H1 (cell line): ENCODE measurements at regions not wholly inside any gene's neighbourhood (a gene's known extent, or its start where the extent isn't known, plus 50 kb on each side); places are given as distances from the start of the nearest gene placed in this dataset.

Source experiments
- CTCF ChIA-PET: fragments of 300-600 bp; sonication (Branson Sonifier 250); formaldehyde crosslinking; loops from one replicate; lab custom pipeline; 2021; ENCODE audit not compliant: partially characterized antibody; lab: Charles Lee
- POLR2A ChIA-PET: fragments of 300-600 bp; sonication (Branson Sonifier 250); formaldehyde crosslinking; loops from one replicate; lab custom pipeline; 2021; ENCODE audit warnings: inconsistent platforms; ENCODE audit not compliant: partially characterized antibody; lab: Charles Lee
- DNase-seq, 2 experiments: peaks; one replicate each; pipeline versions ENCODE4 v3.0.0 to v3.0.0-alpha.2; 2010 to 2022; ENCODE audit warnings: low spot score in 2 of 2, low read depth in 1 of 2, mixed read lengths in 1 of 2
- FAIRE-seq: peaks from 2 replicates; lab custom pipeline; 2011; peaks lifted over from hg19 to GRCh38; lab: Jason Lieb, UNC
- H2AFZ ChIP-seq: 2 replicates; pipeline ENCODE4 v1.8.1; 2012; ENCODE audit warnings: low read length, inconsistent platforms
- H2AK5ac ChIP-seq: 2 replicates; pipeline ENCODE4 v1.6.1; 2013; ENCODE audit warnings: low read depth, low read length
- H2BK120ac ChIP-seq: replicated peaks from 2 replicates; pipeline ENCODE3; 2013; ENCODE audit warnings: low read depth, low read length, inconsistent platforms
- H2BK12ac ChIP-seq: 2 replicates; pipeline ENCODE4 v1.6.1; 2013; ENCODE audit warnings: low read depth, low read length
- H2BK15ac ChIP-seq: 2 replicates; pipeline ENCODE4 v1.6.1; 2013; ENCODE audit warnings: low read length
- H2BK20ac ChIP-seq: 2 replicates; pipeline ENCODE4 v1.6.1; 2013; ENCODE audit warnings: low read length
- H2BK5ac ChIP-seq: 2 replicates; pipeline ENCODE4 v1.6.1; 2013; ENCODE audit warnings: low read depth, low read length
- H3K14ac ChIP-seq: 2 replicates; pipeline ENCODE4 v1.6.1; 2013; ENCODE audit warnings: inconsistent platforms; ENCODE audit not compliant: insufficient read length
- H3K18ac ChIP-seq: 2 replicates; pipeline ENCODE4 v1.6.1; 2013; ENCODE audit warnings: low read length; ENCODE audit errors: extremely low read depth
- H3K23ac ChIP-seq: 2 replicates; pipeline ENCODE4 v1.6.1; 2013; ENCODE audit warnings: inconsistent platforms; ENCODE audit not compliant: insufficient read length
- H3K23me2 ChIP-seq: 2 replicates; pipeline ENCODE4 v1.6.1; 2013; ENCODE audit warnings: low read depth, low read length
- H3K27ac ChIP-seq: 2 replicates; pipeline ENCODE4 v1.6.1; 2011; ENCODE audit warnings: low read depth, low read length, inconsistent platforms
- H3K27me3 ChIP-seq, 4 experiments: replicated peaks in 1 of 4; 1 replicate in 1 of 4; 2 replicates in 3 of 4; pipeline versions ENCODE4 v1.6.1 to v1.8.1; 2011 to 2013; ENCODE audit warnings: low read length in 3 of 4, mild to moderate bottlenecking in 3 of 4, inconsistent platforms in 2 of 4, mixed read lengths in 2 of 4, moderate library complexity in 1 of 4; ENCODE audit not compliant: control insufficient read depth in 3 of 4, insufficient read depth in 3 of 4; ENCODE audit errors: extremely low read depth in 1 of 4
- H3K36me3 ChIP-seq, 4 experiments: 2 replicates each; pipeline versions ENCODE4 v1.6.1 to v1.8.1; 2011 to 2013; ENCODE audit warnings: mild to moderate bottlenecking in 4 of 4, low read length in 3 of 4, moderate library complexity in 2 of 4, control low read depth in 1 of 4, inconsistent platforms in 1 of 4; ENCODE audit not compliant: insufficient read depth in 4 of 4, control insufficient read depth in 2 of 4
- H3K4ac ChIP-seq: replicated peaks from 2 replicates; pipeline ENCODE3; 2013; ENCODE audit warnings: low read length, low read depth, mixed read lengths, inconsistent platforms; ENCODE audit not compliant: insufficient read length
- H3K4me1 ChIP-seq, 4 experiments: replicated peaks in 1 of 4; 1 replicate in 1 of 4; 2 replicates in 3 of 4; pipeline versions ENCODE4 v1.6.1 to v1.8.1; 2011 to 2013; ENCODE audit warnings: low read length in 3 of 4, inconsistent platforms in 2 of 4, mixed read lengths in 1 of 4; ENCODE audit not compliant: insufficient read depth in 4 of 4, control insufficient read depth in 3 of 4
- H3K4me2 ChIP-seq, 2 experiments: 2 replicates each; pipeline versions ENCODE4 v1.6.1 to v1.8.1; 2011 to 2013; ENCODE audit warnings: low read depth in 2 of 2, low read length in 2 of 2, control low read depth in 1 of 2, inconsistent platforms in 1 of 2, mild to moderate bottlenecking in 1 of 2; ENCODE audit not compliant: insufficient read depth in 1 of 2
- H3K4me3 ChIP-seq, 4 experiments: fragments of 200-600, 300-600 bp in 1 of 4; sonication (generic), shearing (Covaris generic), sonication (Bioruptor Twin) in 1 of 4; 2 replicates each; pipeline versions ENCODE4 v1.5.1 to v1.8.1; 2011 to 2016; ENCODE audit warnings: low read length in 4 of 4, low read depth in 3 of 4, control low read depth in 2 of 4, inconsistent platforms in 2 of 4, mild to moderate bottlenecking in 2 of 4, mixed read lengths in 1 of 4, moderate library complexity in 1 of 4; ENCODE audit not compliant: insufficient read depth in 2 of 4; ENCODE audit errors: extremely low read depth in 1 of 4
- H3K56ac ChIP-seq: replicated peaks from 2 replicates; pipeline ENCODE3; 2013; ENCODE audit warnings: low read depth, mild to moderate bottlenecking, mixed read lengths, low read length, inconsistent platforms; ENCODE audit not compliant: insufficient read length
- H3K79me1 ChIP-seq: 2 replicates; pipeline ENCODE4 v1.6.1; 2013; ENCODE audit warnings: low read depth, low read length, control low read depth
- H3K79me2 ChIP-seq, 2 experiments: 2 replicates each; pipeline versions ENCODE4 v1.6.1 to v1.8.1; 2012 to 2013; ENCODE audit warnings: low read length in 2 of 2, mild to moderate bottlenecking in 2 of 2, inconsistent platforms in 1 of 2; ENCODE audit not compliant: insufficient read depth in 2 of 2, control insufficient read depth in 1 of 2
- H3K9ac ChIP-seq, 4 experiments: replicated peaks in 1 of 4; 1 replicate in 1 of 4; 2 replicates in 3 of 4; pipeline versions ENCODE4 v1.6.1 to v1.8.1; 2011 to 2013; ENCODE audit warnings: low read depth in 3 of 4, low read length in 3 of 4, control low read depth in 2 of 4, mild to moderate bottlenecking in 2 of 4, moderate library complexity in 2 of 4, inconsistent platforms in 1 of 4; ENCODE audit errors: extremely low read depth in 1 of 4
- H3K9me3 ChIP-seq, 2 experiments: 2 replicates each; pipeline versions ENCODE4 v1.6.1 to v1.8.1; 2012 to 2013; ENCODE audit warnings: mild to moderate bottlenecking in 2 of 2, moderate library complexity in 2 of 2, control low read depth in 1 of 2, inconsistent platforms in 1 of 2, low read depth in 1 of 2, low read length in 1 of 2, mixed read lengths in 1 of 2; ENCODE audit not compliant: insufficient read depth in 2 of 2
- H4K20me1 ChIP-seq, 2 experiments: replicated peaks in 1 of 2; 2 replicates each; pipeline versions ENCODE3 to v1.8.1; 2011 to 2013; ENCODE audit warnings: inconsistent platforms in 2 of 2, low read length in 2 of 2, mild to moderate bottlenecking in 1 of 2; ENCODE audit not compliant: insufficient read depth in 2 of 2, control insufficient read depth in 1 of 2
- H4K5ac ChIP-seq: 2 replicates; pipeline ENCODE4 v1.6.1; 2013; ENCODE audit warnings: low read length, low read depth, mixed read lengths, inconsistent platforms; ENCODE audit not compliant: insufficient read length
- H4K8ac ChIP-seq: 2 replicates; pipeline ENCODE4 v1.8.0; 2013; ENCODE audit warnings: mild to moderate bottlenecking, moderate library complexity, low read length, inconsistent platforms; ENCODE audit not compliant: insufficient read depth; ENCODE audit errors: extremely low read depth
- H4K91ac ChIP-seq: replicated peaks from 2 replicates; pipeline ENCODE3; 2013; ENCODE audit warnings: low read length, mixed read lengths, inconsistent platforms; ENCODE audit not compliant: insufficient read length
- CHD1 ChIP-seq: IDR thresholded peaks from 2 replicates; pipeline ENCODE4 v1.6.1; 2012; ENCODE audit warnings: low read depth, low read length, improper control_type of control experiment
- HDAC6 ChIP-seq: IDR thresholded peaks from one replicate; pipeline ENCODE4 v1.7.1; 2012; ENCODE audit warnings: low read depth, mild to moderate bottlenecking, inconsistent platforms, low read length, moderate library complexity
- MAFK ChIP-seq: IDR thresholded peaks from 2 replicates; pipeline ENCODE4 v1.6.1; 2012; ENCODE audit warnings: low read depth, mild to moderate bottlenecking, improper control_type of control experiment, low read length
- NANOG ChIP-seq: IDR thresholded peaks from 2 replicates; pipeline ENCODE4 v1.6.1; 2011; ENCODE audit warnings: low read length, low read depth, mild to moderate bottlenecking, inconsistent platforms; ENCODE audit not compliant: insufficient read depth, poor library complexity, severe bottlenecking
- WGBS, 2 experiments: shearing (Covaris generic) in 1 of 2; methylation state at CpG; one replicate each; pipeline versions ENCODE4 v1.1.6 to v1.1.7; 2013 to 2015; ENCODE audit warnings: low lambda C conversion rate in 2 of 2, mixed read lengths in 2 of 2, inconsistent platforms in 1 of 2, low coverage in 1 of 2, missing lambda C conversion rate in 1 of 2; ENCODE audit not compliant: insufficient replicate concordance in 2 of 2, insufficient coverage in 1 of 2, insufficient read length in 1 of 2; ENCODE audit errors: extremely low coverage in 1 of 2, missing lambda C conversion rate in 1 of 2; 5-methylcytosine and 5-hydroxymethylcytosine counted together

DNA sequence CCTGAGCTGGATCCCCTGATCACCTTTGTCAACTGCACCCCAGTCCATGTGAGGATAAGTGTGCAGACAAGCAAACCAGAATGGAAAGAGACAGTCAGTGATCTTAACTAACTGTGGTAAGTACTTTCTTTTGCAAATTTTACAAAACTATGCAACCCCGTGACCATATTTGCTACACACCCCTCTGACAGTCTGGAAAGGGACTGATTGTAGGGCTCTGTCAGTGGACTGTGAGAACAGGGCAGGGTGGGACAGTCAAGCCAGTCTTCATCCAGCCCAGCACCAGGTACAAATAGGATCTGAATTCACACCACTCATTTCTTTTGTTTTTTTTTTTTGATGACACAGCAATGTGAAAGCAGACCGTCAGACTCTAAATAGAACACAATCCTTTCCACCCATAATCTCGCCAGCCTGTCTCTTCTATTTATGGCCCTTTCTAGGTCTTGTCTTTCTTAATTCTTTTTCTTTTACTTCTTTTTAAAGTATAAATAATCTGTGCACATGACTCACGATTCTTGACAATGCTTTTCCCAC lies 165.6 kb downstream of the ARL6IP6 start:
- no peak overlapping the region for H2BK120ac ChIP-seq
- DNase-seq, result no peak
- no peak overlapping the region for H3K14ac ChIP-seq
- TF ChIP-seq MAFK, result peak; percentile 45; the same call in 1 of the 2 replicates
- TF ChIP-seq HDAC6, result no peak
- TF ChIP-seq CHD1, result no peak
- TF ChIP-seq NANOG, result no peak
- no peak overlapping the region for H2BK12ac ChIP-seq
- H3K9ac ChIP-seq, result no peak overlapping the region
- no peak for FAIRE-seq
- H2AFZ ChIP-seq, result 0 out of 2 replicates have a peak overlapping the region, but pooled peaks have one; percentile 45
- H3K27ac ChIP-seq, result no peak overlapping the region
- H3K4me1 ChIP-seq, result no peaks in the 10 kb centered on the region
- no peak overlapping the region for H3K18ac ChIP-seq
- no peak overlapping the region for H3K4ac ChIP-seq
- POLR2A ChIA-PET, result no interaction called here
- no peak overlapping the region for H2BK15ac ChIP-seq
- H4K91ac ChIP-seq, result no peak overlapping the region
- no peaks in the 10 kb centered on the region for H3K36me3 ChIP-seq
- H3K27me3 ChIP-seq, result no peaks in the 10 kb centered on the region
- no peak overlapping the region for H3K4me3 ChIP-seq
- no peak overlapping the region for H3K23ac ChIP-seq
- CTCF ChIA-PET, result no interaction called here
- no peak overlapping the region for H2AK5ac ChIP-seq
- no peak overlapping the region for H3K4me2 ChIP-seq
- H3K56ac ChIP-seq, result no peak overlapping the region
- no peaks in the 10 kb centered on the region for H3K79me2 ChIP-seq
- H2BK5ac ChIP-seq, result no peak overlapping the region
- H4K8ac ChIP-seq, result no peak overlapping the region
- no peak overlapping the region for H2BK20ac ChIP-seq
- no peak overlapping the region for H4K5ac ChIP-seq
- no peaks in the 10 kb centered on the region for H3K9me3 ChIP-seq
- H3K23me2 ChIP-seq, result no peaks in the 10 kb centered on the region
- WGBS, 2 experiments, result 91% methylated on average over 4 of the region's 4 CpGs; no CpG with 5 or more reads in 1 of the 2 experiments
- H4K20me1 ChIP-seq, result no peaks in the 10 kb centered on the region
- no peaks in the 10 kb centered on the region for H3K79me1 ChIP-seq
